ENCODE measurements at regions not wholly inside any gene's neighbourhood (a gene's known extent, or its start where the extent isn't known, plus 50 kb on each side); places are given as distances from the start of the nearest gene placed in this dataset.
"Not testable (repeated sequence)": the region's sequence is repeated elsewhere in the genome, so short reads cannot be mapped to it uniquely, and the experiment has no call there.

DNA sequence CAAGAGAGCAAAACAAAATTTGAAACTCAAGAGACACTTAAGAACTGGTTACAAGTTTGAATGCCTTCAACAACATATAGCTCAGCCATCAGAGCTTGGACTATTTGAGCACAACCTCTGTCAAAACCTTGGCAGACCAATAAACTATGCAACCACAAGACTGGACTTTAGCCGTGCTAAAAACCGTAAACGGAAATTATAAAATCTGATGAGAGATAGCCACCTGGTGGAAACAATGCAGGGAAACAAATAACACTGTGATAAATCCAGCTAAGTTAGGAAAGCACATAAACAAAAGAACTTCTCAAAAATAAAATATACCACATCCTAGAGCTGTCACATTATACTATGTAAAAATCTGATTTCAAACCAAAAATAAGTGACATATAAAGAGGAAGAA lies 1074.2 kb upstream of the NOVA1 start:
- DNase-seq = no peak

DNA sequence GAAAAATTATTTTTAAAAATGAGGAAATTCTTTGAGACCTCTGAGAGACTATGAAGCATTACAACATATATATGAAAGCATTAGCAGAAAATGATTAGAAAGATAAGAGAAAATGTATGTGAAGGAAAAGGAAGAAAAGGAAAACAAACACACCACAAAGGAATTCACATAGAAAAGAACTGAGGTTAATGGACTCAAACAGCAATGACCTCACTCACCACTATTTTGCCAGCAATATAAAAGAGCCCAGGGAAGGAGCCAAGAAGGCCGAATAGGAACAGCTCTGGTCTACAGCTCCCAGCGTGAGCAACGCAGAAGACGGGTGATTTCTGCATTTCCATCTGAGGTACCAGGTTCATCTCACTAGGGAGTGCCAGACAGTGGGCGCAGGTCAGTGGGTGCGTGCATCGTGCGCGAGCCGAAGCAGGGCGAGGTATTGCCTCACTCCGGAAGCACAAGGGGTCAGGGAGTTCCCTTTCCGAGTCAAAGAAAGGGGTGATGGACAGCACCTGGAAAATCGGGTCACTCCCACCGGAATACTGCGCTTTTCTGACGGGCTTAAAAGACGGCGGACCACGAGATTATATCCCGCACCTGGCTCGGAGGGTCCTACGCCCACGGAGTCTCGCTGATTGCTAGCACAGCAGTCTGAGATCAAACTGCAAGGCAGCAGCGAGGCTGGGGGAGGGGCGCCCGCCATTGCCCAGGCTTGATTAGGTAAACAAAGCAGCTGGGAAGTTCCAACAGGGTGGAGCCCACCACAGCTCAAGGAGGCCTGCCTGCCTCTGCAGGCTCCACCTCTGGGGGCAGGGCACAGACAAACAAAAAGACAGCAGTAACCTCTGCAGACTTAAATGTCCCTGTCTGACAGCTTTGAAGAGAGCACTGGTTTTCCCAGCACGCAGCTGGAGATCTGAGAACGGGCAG lies 1075.2 kb upstream of the NOVA1 start:
- not testable (repeated sequence) for DNase-seq

- no peak for DNase-seq
Observed at GRCh38 chr14:27686137-27686536, 1080.5 kb upstream of the FOXG1 start.

DNA sequence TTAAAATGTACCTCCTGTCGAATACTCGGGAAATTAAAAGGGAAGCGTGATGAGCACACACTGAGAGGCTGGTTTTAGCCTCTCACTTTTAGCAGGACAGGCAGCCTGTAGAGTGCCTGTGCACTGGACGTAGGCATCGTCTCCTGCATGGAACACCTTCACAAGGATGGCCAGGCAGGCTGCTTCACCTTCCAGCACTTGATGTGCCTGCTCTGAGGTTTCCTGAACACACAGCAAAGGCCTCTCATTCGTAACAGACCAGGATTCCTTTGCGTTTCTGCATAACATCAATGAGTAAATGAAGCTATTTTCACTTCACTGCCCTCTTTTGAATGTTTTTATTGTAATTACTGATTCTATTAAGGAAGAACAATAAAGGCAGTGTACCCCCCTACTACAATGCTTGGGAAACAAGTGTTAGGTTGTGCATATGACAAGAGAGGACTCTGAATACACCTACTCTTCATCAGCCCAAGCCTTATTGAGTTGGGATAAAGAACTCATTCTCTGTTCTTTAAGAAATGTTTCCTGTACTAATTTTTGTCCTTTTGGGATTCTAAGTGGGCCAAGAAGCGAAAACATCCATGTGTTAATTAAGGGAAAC lies 1077.6 kb upstream of the FOXG1 start:
- no peak for DNase-seq

- no peak for DNase-seq
Observed at GRCh38 chr14:27712364-27712763, 1054.2 kb upstream of the FOXG1 start.

GRCh38 chr14:27715561-27715960 lies 1051.0 kb upstream of the FOXG1 start:
- DNase-seq = no peak

DNA sequence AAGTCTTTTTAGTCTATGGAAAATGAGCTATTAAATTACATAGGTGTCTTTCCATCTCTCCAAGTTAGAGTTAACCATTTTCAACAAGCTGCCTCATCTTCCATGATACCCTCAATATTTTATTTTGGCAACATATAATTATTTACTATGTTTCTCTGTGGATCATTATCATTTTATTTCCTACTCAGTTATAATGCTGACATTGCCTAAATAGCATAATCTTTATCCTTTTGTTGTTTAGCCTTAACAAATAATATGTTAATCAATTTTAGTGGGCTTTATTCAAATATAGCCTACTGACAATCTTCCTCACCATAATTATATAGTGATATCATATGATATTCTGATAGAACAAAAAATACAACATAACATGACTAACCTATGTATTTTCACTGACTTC lies 1044.8 kb upstream of the FOXG1 start:
- no peak for DNase-seq

- DNase-seq = no peak
Observed at GRCh38 chr14:27725482-27725881, 1041.1 kb upstream of the FOXG1 start.

DNA sequence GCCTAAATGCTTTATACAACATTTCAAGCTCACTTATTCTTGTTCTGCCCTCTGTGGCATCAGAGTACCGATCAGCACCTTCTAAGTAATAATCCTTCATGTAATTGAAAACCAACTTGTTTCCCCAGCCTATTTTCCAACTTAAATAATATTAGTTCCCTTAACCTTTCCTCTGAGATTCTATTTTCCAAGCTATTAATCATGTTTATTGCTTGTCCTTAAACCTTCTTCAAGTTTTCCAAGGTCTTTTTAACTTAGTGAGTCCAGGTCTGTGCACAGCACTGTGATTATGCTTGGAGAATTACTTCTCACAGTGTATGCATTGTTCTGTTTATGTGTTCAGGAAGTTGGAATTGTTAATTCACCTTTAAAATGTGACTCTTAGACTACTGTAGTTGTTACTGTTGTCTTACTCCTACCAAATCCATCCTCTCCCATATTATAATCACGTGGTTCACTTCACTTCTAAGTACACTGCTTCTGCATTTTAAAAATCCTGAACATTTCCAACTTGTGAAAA lies 1039.3 kb upstream of the FOXG1 start:
- no peak for DNase-seq

DNA sequence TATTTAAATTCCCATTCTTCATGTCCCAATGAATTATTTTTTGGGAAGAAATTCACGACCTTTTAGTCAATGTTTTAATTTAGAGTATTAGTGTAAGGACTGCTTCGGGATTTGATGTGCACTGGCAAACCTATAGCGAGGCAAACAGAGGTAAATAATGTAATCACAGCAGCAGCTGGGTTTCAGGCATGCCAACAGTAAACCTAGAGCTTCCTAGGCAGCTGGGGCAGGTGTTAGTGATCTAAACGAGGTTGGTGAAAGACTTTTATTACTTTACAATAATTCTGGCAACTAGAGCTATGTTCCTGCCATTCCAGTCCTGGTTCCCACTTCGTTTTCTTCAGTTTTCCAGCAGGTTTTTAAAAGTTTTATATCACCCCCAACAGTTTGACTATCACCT lies 1036.4 kb upstream of the FOXG1 start:
- no peak for DNase-seq

GRCh38 chr14:27739657-27740156 lies 1026.9 kb upstream of the FOXG1 start:
- no peak for DNase-seq

DNA sequence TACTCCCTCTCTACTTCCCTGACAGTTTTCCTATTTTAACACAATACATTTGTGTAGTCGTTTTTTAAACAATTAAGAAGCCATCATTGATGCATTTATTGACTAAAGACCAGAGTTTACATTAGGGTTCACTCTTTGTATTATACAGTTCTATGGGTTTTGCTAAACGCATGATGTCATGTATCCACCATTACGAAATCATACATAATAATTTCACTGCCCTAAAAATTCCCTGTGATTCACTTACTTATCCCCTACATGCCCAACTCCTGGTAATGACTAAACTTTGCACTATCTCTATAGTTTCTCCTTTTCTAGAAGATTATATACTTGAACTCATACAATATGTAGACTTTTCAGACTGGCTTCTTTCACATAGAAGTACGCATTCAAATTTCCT lies 1016.5 kb upstream of the FOXG1 start:
- no peak for DNase-seq

- not testable (repeated sequence) for DNase-seq
Observed at GRCh38 chr14:27757642-27758041, 1008.9 kb upstream of the FOXG1 start.

- DNase-seq = not testable (repeated sequence)
Observed at GRCh38 chr14:27760367-27760766, 1006.2 kb upstream of the FOXG1 start.

DNA sequence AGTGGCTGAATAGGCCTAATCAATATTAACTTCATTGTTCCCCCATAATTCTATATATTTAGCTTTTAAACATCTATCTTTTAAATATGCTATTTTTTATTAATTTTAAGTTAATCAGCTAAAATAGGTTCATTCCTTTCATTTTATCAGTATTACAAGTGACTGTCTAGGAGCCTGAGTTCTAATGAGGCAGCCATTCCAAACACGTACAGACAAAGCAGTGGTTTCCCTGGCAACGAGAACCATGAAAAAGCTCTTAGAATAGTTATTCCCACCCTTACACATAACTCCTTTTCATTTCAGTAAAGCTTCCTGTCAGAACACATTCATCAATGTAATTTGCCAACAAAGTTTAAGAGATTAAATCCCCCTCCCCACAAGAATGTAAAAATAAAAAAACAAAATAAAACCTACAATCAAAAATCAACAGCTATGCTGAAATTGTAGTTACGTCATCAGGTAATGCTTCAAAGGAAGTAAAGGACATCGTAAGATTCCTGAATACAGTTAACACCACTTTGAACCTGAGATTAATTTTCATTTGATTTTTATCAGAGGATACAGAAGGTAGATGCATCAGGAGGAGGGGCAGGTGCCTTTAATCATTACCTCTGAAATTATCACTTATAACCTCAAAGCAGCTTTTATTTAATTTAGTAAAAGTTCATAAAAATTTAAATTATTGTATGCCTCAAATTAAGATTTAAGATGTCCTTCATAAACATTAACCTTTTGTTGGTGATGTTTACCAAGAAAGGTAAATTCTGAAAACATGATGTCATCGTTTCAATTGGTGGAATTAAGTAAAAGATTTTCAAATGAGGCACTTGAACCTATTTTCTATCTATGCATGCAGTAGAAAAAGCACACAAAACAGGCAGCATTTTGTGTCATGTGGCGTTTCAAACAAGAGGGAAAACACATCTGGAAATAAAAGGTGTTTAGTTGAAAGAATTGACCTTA lies 967.2 kb upstream of the FOXG1 start:
- DNase-seq = not testable (repeated sequence)

DNA sequence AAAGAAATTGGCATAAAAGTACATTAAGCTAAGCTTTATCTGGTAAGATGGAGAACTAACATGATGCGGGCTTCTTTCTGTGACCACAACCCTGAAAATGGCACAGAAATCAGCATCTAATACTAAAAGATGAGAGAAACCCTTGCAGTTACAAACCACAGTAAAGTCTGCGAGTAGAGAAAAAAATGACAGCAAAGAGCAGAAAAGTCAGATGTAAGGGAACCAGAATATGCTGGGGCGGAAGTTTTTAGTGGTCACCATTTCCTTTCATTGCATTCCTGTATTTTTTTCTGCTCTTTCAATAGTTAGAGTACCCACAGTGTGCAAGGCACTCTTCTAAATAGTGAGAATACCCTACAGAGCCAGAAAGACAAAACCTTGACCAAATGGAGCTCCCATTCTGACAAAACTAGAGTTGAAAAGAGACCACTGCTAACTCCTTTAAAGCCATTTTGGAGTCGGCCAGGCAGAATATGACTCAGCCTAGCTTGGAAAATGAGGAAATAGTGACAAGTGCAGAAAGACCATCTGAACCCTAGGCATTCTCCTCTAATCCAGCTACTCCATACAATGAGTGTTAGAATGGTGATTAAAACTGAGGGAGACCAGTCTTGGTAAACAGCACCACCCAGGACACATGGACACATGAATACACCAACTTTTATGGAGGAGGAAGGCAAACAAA lies 948.7 kb upstream of the FOXG1 start:
- not testable (repeated sequence) for DNase-seq

DNA sequence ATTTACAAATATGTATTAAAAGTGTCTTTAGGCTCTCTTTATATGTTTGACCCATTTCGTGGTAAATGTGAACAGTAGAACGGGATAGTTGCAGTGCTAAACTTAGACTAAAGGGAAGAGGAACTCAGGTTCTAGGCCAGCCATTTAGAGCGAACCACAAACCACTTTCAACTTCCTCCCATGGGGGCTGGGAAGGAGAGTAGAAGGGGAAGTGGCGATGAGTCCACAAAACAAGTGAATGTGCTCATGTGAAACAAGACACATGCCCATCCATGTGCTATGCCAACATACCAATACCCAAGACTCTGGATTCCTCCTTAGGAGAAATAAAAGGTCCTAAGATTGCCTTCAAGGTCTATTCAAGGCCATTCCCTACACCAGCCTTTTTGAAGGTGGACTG lies 940.4 kb upstream of the FOXG1 start:
- not testable (repeated sequence) for DNase-seq

- DNase-seq = not testable (repeated sequence)
Observed at GRCh38 chr14:27831978-27832377, 934.6 kb upstream of the FOXG1 start.

GRCh38 chr14:27833001-27833400 lies 933.6 kb upstream of the FOXG1 start:
- not testable (repeated sequence) for DNase-seq

- DNase-seq = no peak
Observed at GRCh38 chr14:27836386-27836785, 930.2 kb upstream of the FOXG1 start.

DNA sequence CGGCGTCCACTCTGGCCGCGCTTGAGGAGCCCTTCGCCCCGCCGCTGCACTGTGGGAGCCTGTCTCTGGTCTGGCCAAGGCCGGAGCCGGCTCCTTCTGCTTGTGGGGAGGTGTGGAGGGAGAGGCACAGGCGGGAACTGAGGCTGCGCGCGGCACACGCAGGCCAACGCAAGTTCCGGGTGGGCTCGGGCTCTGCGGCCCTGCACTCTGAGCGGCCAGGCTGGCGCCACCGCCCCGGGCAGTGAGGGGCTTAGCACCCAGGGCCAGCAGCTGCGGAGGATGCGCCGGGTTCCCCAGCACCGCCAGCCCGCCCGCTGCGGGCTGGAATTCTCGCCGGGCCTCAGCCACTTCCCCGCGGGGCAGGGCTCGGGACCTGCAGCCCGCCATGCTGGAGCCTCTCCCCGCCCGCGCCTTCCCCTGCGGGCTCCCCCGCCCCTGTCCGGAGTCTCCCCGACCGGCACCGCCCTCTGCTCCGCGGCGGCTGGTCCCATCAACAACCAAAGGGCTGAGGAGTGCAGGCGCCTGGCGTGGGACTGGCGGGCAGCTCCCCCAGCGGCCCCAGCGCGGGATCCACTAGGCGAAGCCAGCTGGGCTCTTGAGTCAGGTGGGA lies 921.2 kb upstream of the FOXG1 start:
- DNase-seq = no peak

GRCh38 chr14:27845902-27846301 lies 920.7 kb upstream of the FOXG1 start:
- no peak for DNase-seq
